H1 (cell line): ENCODE measurements at regions not wholly inside any gene's neighbourhood (a gene's known extent, or its start where the extent isn't known, plus 50 kb on each side); places are given as distances from the start of the nearest gene placed in this dataset.

Source experiments
- CREB1 ChIP-seq: IDR thresholded peaks from 2 replicates; pipeline ENCODE4 v1.6.1; 2012; ENCODE audit warnings: inconsistent platforms
- CTBP2 ChIP-seq: IDR thresholded peaks from 2 replicates; pipeline ENCODE4 v1.7.0; 2011; ENCODE audit warnings: borderline replicate concordance, mild to moderate bottlenecking, moderate library complexity, mixed read lengths, low read length; ENCODE audit not compliant: insufficient read depth, insufficient read length
- GABPA ChIP-seq: IDR thresholded peaks from 2 replicates; pipeline ENCODE4 v1.6.1; 2011; ENCODE audit warnings: mild to moderate bottlenecking, low read length, moderate library complexity, borderline replicate concordance; ENCODE audit not compliant: insufficient read depth
- JUND ChIP-seq: IDR thresholded peaks from 2 replicates; pipeline ENCODE4 v1.6.1; 2011; ENCODE audit warnings: mild to moderate bottlenecking, improper control_type of control experiment, low read length
- TCF12 ChIP-seq: IDR thresholded peaks from 2 replicates; pipeline ENCODE4 v1.6.1; 2011; ENCODE audit warnings: low read depth, mild to moderate bottlenecking, low read length
- TF ChIP-seq, protein P1 (sequence below): fragments of 300-600 bp; sonication (generic); IDR thresholded peaks from 2 replicates; pipeline ENCODE4 v1.7.1; 2012; ENCODE audit warnings: low read length, moderate library complexity, mild to moderate bottlenecking, inconsistent platforms; ENCODE audit not compliant: insufficient replicate concordance

DNA sequence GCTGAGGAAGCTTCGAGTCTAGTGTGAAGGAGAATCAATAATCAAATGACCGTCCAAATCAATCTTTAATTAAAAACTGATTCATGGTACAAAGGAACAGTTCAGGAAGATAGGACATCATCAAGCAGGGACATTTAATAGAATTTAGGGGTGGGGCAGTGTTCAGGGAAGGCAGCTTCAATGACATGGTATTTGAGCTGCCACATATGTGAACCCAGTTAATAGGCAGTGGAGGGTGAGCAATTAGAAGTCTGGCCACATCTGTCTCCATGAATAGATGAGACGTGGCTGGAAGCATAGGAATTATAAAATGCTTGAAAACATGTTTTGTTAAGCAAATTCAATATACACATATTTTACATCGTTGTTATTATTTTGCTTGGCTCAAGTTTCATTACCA, 362.7 kb downstream of the PRDM2 start (continued):
- TF ChIP-seq TCF12: no peak
- TF ChIP-seq, protein P1, sequence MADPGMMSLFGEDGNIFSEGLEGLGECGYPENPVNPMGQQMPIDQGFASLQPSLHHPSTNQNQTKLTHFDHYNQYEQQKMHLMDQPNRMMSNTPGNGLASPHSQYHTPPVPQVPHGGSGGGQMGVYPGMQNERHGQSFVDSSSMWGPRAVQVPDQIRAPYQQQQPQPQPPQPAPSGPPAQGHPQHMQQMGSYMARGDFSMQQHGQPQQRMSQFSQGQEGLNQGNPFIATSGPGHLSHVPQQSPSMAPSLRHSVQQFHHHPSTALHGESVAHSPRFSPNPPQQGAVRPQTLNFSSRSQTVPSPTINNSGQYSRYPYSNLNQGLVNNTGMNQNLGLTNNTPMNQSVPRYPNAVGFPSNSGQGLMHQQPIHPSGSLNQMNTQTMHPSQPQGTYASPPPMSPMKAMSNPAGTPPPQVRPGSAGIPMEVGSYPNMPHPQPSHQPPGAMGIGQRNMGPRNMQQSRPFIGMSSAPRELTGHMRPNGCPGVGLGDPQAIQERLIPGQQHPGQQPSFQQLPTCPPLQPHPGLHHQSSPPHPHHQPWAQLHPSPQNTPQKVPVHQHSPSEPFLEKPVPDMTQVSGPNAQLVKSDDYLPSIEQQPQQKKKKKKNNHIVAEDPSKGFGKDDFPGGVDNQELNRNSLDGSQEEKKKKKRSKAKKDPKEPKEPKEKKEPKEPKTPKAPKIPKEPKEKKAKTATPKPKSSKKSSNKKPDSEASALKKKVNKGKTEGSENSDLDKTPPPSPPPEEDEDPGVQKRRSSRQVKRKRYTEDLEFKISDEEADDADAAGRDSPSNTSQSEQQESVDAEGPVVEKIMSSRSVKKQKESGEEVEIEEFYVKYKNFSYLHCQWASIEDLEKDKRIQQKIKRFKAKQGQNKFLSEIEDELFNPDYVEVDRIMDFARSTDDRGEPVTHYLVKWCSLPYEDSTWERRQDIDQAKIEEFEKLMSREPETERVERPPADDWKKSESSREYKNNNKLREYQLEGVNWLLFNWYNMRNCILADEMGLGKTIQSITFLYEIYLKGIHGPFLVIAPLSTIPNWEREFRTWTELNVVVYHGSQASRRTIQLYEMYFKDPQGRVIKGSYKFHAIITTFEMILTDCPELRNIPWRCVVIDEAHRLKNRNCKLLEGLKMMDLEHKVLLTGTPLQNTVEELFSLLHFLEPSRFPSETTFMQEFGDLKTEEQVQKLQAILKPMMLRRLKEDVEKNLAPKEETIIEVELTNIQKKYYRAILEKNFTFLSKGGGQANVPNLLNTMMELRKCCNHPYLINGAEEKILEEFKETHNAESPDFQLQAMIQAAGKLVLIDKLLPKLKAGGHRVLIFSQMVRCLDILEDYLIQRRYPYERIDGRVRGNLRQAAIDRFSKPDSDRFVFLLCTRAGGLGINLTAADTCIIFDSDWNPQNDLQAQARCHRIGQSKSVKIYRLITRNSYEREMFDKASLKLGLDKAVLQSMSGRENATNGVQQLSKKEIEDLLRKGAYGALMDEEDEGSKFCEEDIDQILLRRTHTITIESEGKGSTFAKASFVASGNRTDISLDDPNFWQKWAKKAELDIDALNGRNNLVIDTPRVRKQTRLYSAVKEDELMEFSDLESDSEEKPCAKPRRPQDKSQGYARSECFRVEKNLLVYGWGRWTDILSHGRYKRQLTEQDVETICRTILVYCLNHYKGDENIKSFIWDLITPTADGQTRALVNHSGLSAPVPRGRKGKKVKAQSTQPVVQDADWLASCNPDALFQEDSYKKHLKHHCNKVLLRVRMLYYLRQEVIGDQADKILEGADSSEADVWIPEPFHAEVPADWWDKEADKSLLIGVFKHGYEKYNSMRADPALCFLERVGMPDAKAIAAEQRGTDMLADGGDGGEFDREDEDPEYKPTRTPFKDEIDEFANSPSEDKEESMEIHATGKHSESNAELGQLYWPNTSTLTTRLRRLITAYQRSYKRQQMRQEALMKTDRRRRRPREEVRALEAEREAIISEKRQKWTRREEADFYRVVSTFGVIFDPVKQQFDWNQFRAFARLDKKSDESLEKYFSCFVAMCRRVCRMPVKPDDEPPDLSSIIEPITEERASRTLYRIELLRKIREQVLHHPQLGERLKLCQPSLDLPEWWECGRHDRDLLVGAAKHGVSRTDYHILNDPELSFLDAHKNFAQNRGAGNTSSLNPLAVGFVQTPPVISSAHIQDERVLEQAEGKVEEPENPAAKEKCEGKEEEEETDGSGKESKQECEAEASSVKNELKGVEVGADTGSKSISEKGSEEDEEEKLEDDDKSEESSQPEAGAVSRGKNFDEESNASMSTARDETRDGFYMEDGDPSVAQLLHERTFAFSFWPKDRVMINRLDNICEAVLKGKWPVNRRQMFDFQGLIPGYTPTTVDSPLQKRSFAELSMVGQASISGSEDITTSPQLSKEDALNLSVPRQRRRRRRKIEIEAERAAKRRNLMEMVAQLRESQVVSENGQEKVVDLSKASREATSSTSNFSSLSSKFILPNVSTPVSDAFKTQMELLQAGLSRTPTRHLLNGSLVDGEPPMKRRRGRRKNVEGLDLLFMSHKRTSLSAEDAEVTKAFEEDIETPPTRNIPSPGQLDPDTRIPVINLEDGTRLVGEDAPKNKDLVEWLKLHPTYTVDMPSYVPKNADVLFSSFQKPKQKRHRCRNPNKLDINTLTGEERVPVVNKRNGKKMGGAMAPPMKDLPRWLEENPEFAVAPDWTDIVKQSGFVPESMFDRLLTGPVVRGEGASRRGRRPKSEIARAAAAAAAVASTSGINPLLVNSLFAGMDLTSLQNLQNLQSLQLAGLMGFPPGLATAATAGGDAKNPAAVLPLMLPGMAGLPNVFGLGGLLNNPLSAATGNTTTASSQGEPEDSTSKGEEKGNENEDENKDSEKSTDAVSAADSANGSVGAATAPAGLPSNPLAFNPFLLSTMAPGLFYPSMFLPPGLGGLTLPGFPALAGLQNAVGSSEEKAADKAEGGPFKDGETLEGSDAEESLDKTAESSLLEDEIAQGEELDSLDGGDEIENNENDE: no peak
- TF ChIP-seq JUND: no peak
- no peak for TF ChIP-seq CREB1
- no peak for TF ChIP-seq CTBP2
- no peak for TF ChIP-seq GABPA
